ENCODE measurements at regions not wholly inside any gene's neighbourhood (a gene's known extent, or its start where the extent isn't known, plus 50 kb on each side); places are given as distances from the start of the nearest gene placed in this dataset.

DNA sequence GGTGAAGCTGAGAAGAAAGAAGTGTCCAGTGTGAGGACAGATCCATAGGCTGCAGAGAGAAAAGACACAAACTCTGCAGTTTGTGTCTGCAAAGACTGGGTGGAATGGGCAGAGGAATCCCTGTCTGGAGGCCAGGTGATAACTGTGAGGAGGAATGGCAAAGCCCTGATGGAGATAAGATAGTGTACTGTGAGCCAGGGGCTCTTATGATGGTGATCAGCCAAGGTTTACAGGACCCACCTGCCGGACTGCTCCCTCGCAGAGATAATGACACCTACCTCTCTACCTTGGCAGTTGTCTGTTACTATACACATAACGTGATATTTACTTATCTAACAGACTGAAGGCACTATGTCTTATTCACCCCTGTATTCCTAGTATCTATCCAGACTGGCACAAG, 92.6 kb upstream of the ASIC2 start:
- H3K4me3 Mint-ChIP-seq (ENCODE audit: unreplicated experiment), result no peak overlapping the region
- DNase-seq (ENCODE audit: low spot score), result no peak
- no peak overlapping the region for H3K27ac Mint-ChIP-seq (ENCODE audit: unreplicated experiment)
- TF ChIP-seq, protein P1, sequence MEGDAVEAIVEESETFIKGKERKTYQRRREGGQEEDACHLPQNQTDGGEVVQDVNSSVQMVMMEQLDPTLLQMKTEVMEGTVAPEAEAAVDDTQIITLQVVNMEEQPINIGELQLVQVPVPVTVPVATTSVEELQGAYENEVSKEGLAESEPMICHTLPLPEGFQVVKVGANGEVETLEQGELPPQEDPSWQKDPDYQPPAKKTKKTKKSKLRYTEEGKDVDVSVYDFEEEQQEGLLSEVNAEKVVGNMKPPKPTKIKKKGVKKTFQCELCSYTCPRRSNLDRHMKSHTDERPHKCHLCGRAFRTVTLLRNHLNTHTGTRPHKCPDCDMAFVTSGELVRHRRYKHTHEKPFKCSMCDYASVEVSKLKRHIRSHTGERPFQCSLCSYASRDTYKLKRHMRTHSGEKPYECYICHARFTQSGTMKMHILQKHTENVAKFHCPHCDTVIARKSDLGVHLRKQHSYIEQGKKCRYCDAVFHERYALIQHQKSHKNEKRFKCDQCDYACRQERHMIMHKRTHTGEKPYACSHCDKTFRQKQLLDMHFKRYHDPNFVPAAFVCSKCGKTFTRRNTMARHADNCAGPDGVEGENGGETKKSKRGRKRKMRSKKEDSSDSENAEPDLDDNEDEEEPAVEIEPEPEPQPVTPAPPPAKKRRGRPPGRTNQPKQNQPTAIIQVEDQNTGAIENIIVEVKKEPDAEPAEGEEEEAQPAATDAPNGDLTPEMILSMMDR (IDR thresholded peaks at IDR 0.05; ENCODE audit: unreplicated experiment), result no peak
- no peaks in the 10 kb centered on the region for H3K4me1 Mint-ChIP-seq (ENCODE audit: unreplicated experiment)
- H3K36me3 Mint-ChIP-seq (ENCODE audit: low read depth, unreplicated experiment), result no peaks in the 10 kb centered on the region
- H3K27me3 Mint-ChIP-seq (ENCODE audit: unreplicated experiment), result no peaks in the 10 kb centered on the region
- H3K9me3 Mint-ChIP-seq (ENCODE audit: unreplicated experiment), result no peaks in the 10 kb centered on the region

GRCh38 chr17:33387406-33387805, 94.3 kb upstream of the ASIC2 start:
- no peak overlapping the region for H3K27ac Mint-ChIP-seq (ENCODE audit: unreplicated experiment)
- H3K4me1 Mint-ChIP-seq (ENCODE audit: unreplicated experiment), result no peaks in the 10 kb centered on the region
- no peaks in the 10 kb centered on the region for H3K27me3 Mint-ChIP-seq (ENCODE audit: unreplicated experiment)
- no peaks in the 10 kb centered on the region for H3K9me3 Mint-ChIP-seq (ENCODE audit: unreplicated experiment)
- TF ChIP-seq, protein P1 (IDR thresholded peaks at IDR 0.05; ENCODE audit: unreplicated experiment), result no peak
- no peaks in the 10 kb centered on the region for H3K36me3 Mint-ChIP-seq (ENCODE audit: low read depth, unreplicated experiment)
- H3K4me3 Mint-ChIP-seq (ENCODE audit: unreplicated experiment), result no peak overlapping the region
- no peak for DNase-seq (ENCODE audit: low spot score)

- no peak overlapping the region for H3K27ac Mint-ChIP-seq (ENCODE audit: unreplicated experiment)
- H3K4me3 Mint-ChIP-seq (ENCODE audit: unreplicated experiment), result no peak overlapping the region
- no peaks in the 10 kb centered on the region for H3K4me1 Mint-ChIP-seq (ENCODE audit: unreplicated experiment)
- TF ChIP-seq, protein P1 (IDR thresholded peaks at IDR 0.05; ENCODE audit: unreplicated experiment), result no peak
- H3K36me3 Mint-ChIP-seq (ENCODE audit: low read depth, unreplicated experiment), result no peaks in the 10 kb centered on the region
- no peaks in the 10 kb centered on the region for H3K9me3 Mint-ChIP-seq (ENCODE audit: unreplicated experiment)
- peaks cover 3% of the 10 kb centered on the region for H3K27me3 Mint-ChIP-seq (ENCODE audit: unreplicated experiment)
- DNase-seq (ENCODE audit: low spot score), result no peak
Observed at GRCh38 chr17:33389504-33390135, 96.5 kb upstream of the ASIC2 start.

- H3K4me1 Mint-ChIP-seq (ENCODE audit: unreplicated experiment), result no peaks in the 10 kb centered on the region
- peaks cover 6% of the 10 kb centered on the region for H3K27me3 Mint-ChIP-seq (ENCODE audit: unreplicated experiment)
- TF ChIP-seq, protein P1 (IDR thresholded peaks at IDR 0.05; ENCODE audit: unreplicated experiment), result no peak
- DNase-seq (ENCODE audit: low spot score), result no peak
- no peaks in the 10 kb centered on the region for H3K36me3 Mint-ChIP-seq (ENCODE audit: low read depth, unreplicated experiment)
- H3K9me3 Mint-ChIP-seq (ENCODE audit: unreplicated experiment), result no peaks in the 10 kb centered on the region
- no peak overlapping the region for H3K27ac Mint-ChIP-seq (ENCODE audit: unreplicated experiment)
- H3K4me3 Mint-ChIP-seq (ENCODE audit: unreplicated experiment), result no peak overlapping the region
Observed at GRCh38 chr17:33390479-33391176, 97.5 kb upstream of the ASIC2 start.

GRCh38 chr17:33396818-33397217, 103.7 kb upstream of the ASIC2 start:
- no peak for DNase-seq (ENCODE audit: low spot score)
- Mint-ChIP-seq H3K27ac (ENCODE audit: unreplicated experiment) (no peak overlapping the region), H3K9me3 (ENCODE audit: unreplicated experiment) (no peaks in the 10 kb centered on the region), H3K4me1 (ENCODE audit: unreplicated experiment) (peaks cover 9% of the 10 kb centered on the region), H3K27me3 (ENCODE audit: unreplicated experiment) (peaks cover 10% of the 10 kb centered on the region), H3K36me3 (ENCODE audit: low read depth, unreplicated experiment) (no peaks in the 10 kb centered on the region), H3K4me3 (ENCODE audit: unreplicated experiment) (no peak overlapping the region)
- TF ChIP-seq, protein P1 (IDR thresholded peaks at IDR 0.05; ENCODE audit: unreplicated experiment), result no peak
